ENCODE measurements at regions not wholly inside any gene's neighbourhood (a gene's known extent, or its start where the extent isn't known, plus 50 kb on each side); places are given as distances from the start of the nearest gene placed in this dataset.
"Not testable (repeated sequence)": the region's sequence is repeated elsewhere in the genome, so short reads cannot be mapped to it uniquely, and the experiment has no call there.

- in situ Hi-C loops (cut with MboI; ENCODE audit: low sequenced_read_pairs): no loop called here
Observed at GRCh38 chr17:31631766-31632165, 227.3 kb downstream of the COPRS start.

- in situ Hi-C loops (cut with MboI; ENCODE audit: low sequenced_read_pairs): not testable (repeated sequence)
Observed at GRCh38 chr17:31630866-31631265, 228.2 kb downstream of the COPRS start.

GRCh38 chr17:31629696-31630470 is 229.2 kb downstream of the COPRS start:
- in situ Hi-C loops (cut with MboI; ENCODE audit: low sequenced_read_pairs): no loop called here

- in situ Hi-C loops (cut with MboI; ENCODE audit: low sequenced_read_pairs): no loop called here
Observed at GRCh38 chr17:31627960-31628359, 231.1 kb downstream of the COPRS start.

- in situ Hi-C loops (cut with MboI; ENCODE audit: low sequenced_read_pairs): no loop called here
Observed at GRCh38 chr17:31623990-31624389, 232.5 kb downstream of the RAB11FIP4 start.

GRCh38 chr17:31622500-31622899 is 231.0 kb downstream of the RAB11FIP4 start:
- in situ Hi-C loops (cut with MboI; ENCODE audit: low sequenced_read_pairs): no loop called here

- in situ Hi-C loops (cut with MboI; ENCODE audit: low sequenced_read_pairs): no loop called here
Observed at GRCh38 chr17:31621566-31621965, 230.1 kb downstream of the RAB11FIP4 start.

GRCh38 chr17:31611053-31611452 is 219.6 kb downstream of the RAB11FIP4 start:
- in situ Hi-C loops (cut with MboI; ENCODE audit: low sequenced_read_pairs): not testable (repeated sequence)

GRCh38 chr17:31609996-31610910 is 218.8 kb downstream of the RAB11FIP4 start:
- in situ Hi-C loops (cut with MboI; ENCODE audit: low sequenced_read_pairs): no loop called here

- in situ Hi-C loops (cut with MboI; ENCODE audit: low sequenced_read_pairs): no loop called here
Observed at GRCh38 chr17:31609331-31609730, 217.9 kb downstream of the RAB11FIP4 start.

GRCh38 chr17:31608659-31609254 is 217.3 kb downstream of the RAB11FIP4 start:
- in situ Hi-C loops (cut with MboI; ENCODE audit: low sequenced_read_pairs): no loop called here

GRCh38 chr17:31605761-31606160 is 214.3 kb downstream of the RAB11FIP4 start:
- in situ Hi-C loops (cut with MboI; ENCODE audit: low sequenced_read_pairs): no loop called here

- in situ Hi-C loops (cut with MboI; ENCODE audit: low sequenced_read_pairs): no loop called here
Observed at GRCh38 chr17:31604936-31605335, 213.5 kb downstream of the RAB11FIP4 start.

- in situ Hi-C loops (cut with MboI; ENCODE audit: low sequenced_read_pairs): not testable (repeated sequence)
Observed at GRCh38 chr17:31600144-31600543, 208.7 kb downstream of the RAB11FIP4 start.

GRCh38 chr17:31598921-31599571 is 207.6 kb downstream of the RAB11FIP4 start:
- in situ Hi-C loops (cut with MboI; ENCODE audit: low sequenced_read_pairs): no loop called here

- in situ Hi-C loops (cut with MboI; ENCODE audit: low sequenced_read_pairs): no loop called here
Observed at GRCh38 chr17:31598399-31598782, 206.9 kb downstream of the RAB11FIP4 start.

GRCh38 chr17:31597646-31598398 is 206.3 kb downstream of the RAB11FIP4 start:
- in situ Hi-C loops (cut with MboI; ENCODE audit: low sequenced_read_pairs): no loop called here

- in situ Hi-C loops (cut with MboI; ENCODE audit: low sequenced_read_pairs): no loop called here
Observed at GRCh38 chr17:31596382-31597323, 205.2 kb downstream of the RAB11FIP4 start.
